WERI-Rb-1 (cell line): ENCODE measurements at regions not wholly inside any gene's neighbourhood (a gene's known extent, or its start where the extent isn't known, plus 50 kb on each side); places are given as distances from the start of the nearest gene placed in this dataset.

Source experiments
- DNase-seq: peaks from one replicate; pipeline ENCODE4 v3.0.0-alpha.2; 2020
- H3K27ac ChIP-seq: fragments of 250-450 bp; sonication (Bioruptor Pico); 2 replicates; pipeline ENCODE4 v1.5.1; 2020; ENCODE audit warnings: mild to moderate bottlenecking, moderate library complexity
- H3K27me3 ChIP-seq: fragments of 250-450 bp; sonication (Bioruptor Pico); 2 replicates; pipeline ENCODE4 v1.5.1; 2021; ENCODE audit warnings: mild to moderate bottlenecking, low read depth, moderate library complexity; ENCODE audit not compliant: insufficient read depth, severe bottlenecking
- H3K36me3 ChIP-seq: fragments of 250-450 bp; sonication (Bioruptor Pico); 2 replicates; pipeline ENCODE4 v1.5.1; 2020; ENCODE audit warnings: mild to moderate bottlenecking, moderate library complexity
- H3K4me3 ChIP-seq: 2 replicates; pipeline ENCODE4 v1.5.1; 2011; ENCODE audit warnings: low read depth, mild to moderate bottlenecking, control low read depth, low read length
- H3K9me3 ChIP-seq: fragments of 250-450 bp; sonication (Bioruptor Pico); 2 replicates; pipeline ENCODE4 v1.5.1; 2021; ENCODE audit warnings: mild to moderate bottlenecking, moderate library complexity; ENCODE audit not compliant: severe bottlenecking
- CTCF ChIP-seq: IDR thresholded peaks from 2 replicates; pipeline ENCODE4 v1.5.1; 2011; ENCODE audit warnings: low read depth, mild to moderate bottlenecking, control low read depth, inconsistent platforms, low read length

- H3K9me3 ChIP-seq, result peaks cover 7% of the 10 kb centered on the region
- no peak overlapping the region for H3K27ac ChIP-seq
- H3K27me3 ChIP-seq, result no peaks in the 10 kb centered on the region
- TF ChIP-seq CTCF, result no peak
- H3K4me3 ChIP-seq, result no peak overlapping the region
- no peaks in the 10 kb centered on the region for H3K36me3 ChIP-seq
- no peak for DNase-seq
Measured at GRCh38 chr22:49244466-49245420, 582.9 kb downstream of the BRD1 start.

DNA sequence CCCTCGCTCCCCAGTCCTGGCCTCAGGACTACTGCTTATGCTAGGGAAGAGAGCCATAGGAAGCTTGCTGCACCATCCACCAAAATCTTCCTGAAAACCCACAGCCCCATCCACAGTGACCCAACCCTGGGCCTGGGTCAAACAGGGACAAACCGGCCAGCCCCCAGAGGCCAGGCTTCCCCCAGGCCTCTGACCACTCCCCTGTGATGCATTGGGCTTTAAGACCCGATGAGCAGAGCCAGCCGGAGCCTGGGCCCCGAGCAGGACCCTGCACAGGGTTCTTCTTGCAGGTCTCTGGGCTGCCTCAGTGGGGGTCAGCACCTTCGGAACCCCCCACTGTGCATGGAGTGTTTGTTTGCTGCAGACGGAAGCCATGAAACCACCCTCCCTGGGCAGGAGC, 583.7 kb downstream of the BRD1 start:
- H3K27me3 ChIP-seq, result no peaks in the 10 kb centered on the region
- DNase-seq, result no peak
- H3K9me3 ChIP-seq, result peaks cover 7% of the 10 kb centered on the region
- no peak overlapping the region for H3K4me3 ChIP-seq
- H3K36me3 ChIP-seq, result no peaks in the 10 kb centered on the region
- no peak overlapping the region for H3K27ac ChIP-seq
- no peak for TF ChIP-seq CTCF

DNA sequence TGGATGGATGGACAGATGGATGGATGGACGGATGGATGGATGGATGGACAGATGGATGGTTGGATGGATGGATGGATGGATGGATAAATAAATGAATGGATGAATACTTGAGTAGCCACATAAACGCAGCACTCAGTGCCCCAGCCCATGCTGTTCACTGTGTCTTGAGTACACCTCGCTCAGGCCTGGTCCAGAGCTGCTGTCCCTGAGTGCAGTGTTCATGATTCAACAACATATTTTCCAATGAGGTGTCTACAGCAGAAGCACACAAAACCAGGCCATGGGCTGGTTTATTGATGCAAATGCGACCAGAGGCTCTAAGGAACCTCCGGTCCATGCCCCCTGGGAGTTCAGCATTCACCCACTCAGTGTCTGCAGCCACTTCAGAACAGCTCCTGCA, 584.3 kb downstream of the BRD1 start:
- DNase-seq, result no peak
- H3K4me3 ChIP-seq, result no peak overlapping the region
- peaks cover 7% of the 10 kb centered on the region for H3K9me3 ChIP-seq
- H3K27ac ChIP-seq, result no peak overlapping the region
- no peaks in the 10 kb centered on the region for H3K27me3 ChIP-seq
- TF ChIP-seq CTCF, result no peak
- H3K36me3 ChIP-seq, result no peaks in the 10 kb centered on the region

DNA sequence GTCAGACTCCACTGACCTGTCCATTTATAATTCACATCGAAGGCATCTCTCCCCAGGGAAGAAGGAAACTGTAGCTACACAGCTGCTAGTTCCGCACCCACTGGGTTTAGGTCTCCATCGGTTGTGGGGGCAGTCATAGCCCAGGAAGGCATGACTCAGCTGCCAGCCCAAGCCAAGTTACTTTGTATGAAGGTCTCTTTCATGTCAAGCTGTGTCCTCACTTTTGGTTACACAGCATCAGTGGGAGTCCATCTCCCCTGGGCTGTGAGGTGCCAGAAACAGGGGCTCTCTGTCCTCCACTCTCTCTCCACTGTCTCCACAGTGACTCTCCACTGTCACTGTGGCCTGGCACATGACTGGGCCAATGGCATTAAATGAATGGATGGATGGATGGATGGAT, 585.2 kb downstream of the BRD1 start:
- peaks cover 7% of the 10 kb centered on the region for H3K9me3 ChIP-seq
- no peak overlapping the region for H3K4me3 ChIP-seq
- H3K27ac ChIP-seq, result no peak overlapping the region
- no peak for TF ChIP-seq CTCF
- H3K36me3 ChIP-seq, result no peaks in the 10 kb centered on the region
- DNase-seq, result no peak
- H3K27me3 ChIP-seq, result no peaks in the 10 kb centered on the region

DNA sequence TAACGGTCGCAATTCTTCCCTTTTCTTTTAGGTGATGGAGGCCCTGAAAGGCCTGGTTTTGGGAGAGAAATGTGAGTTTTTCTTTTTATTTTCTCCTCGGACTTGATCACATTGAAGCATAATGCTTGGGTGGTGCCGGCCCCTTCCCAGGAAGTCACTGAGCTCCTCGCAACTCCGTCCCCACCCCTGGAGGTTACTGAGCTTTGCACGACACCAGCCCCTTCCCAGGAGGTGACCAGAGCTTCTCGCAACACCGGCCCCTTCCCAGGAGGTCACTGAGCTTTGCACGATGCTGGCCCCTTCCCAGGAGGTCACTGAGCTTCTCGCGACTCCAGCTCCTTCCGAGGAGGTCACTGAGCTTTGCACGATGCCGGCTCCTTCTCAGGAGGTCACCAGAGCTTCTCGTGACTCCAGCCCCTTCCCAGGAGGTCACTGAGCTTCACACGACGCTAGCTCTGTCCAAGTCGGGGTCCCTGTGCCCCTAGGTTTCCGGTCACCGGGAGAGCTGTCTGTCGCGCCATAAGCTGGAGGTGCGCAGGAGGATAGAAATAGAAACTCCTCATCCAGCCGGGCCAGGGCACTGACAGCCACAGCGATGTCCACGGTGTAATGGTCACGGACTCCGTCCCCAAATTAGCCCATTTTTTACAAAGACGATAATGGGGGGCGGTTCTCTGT, 586.4 kb downstream of the BRD1 start:
- no peaks in the 10 kb centered on the region for H3K36me3 ChIP-seq
- no peak for TF ChIP-seq CTCF
- H3K9me3 ChIP-seq, result peaks cover 7% of the 10 kb centered on the region
- H3K4me3 ChIP-seq, result no peak overlapping the region
- no peaks in the 10 kb centered on the region for H3K27me3 ChIP-seq
- no peak for DNase-seq
- no peak overlapping the region for H3K27ac ChIP-seq
